ENCODE measurements at regions not wholly inside any gene's neighbourhood (a gene's known extent, or its start where the extent isn't known, plus 50 kb on each side); places are given as distances from the start of the nearest gene placed in this dataset.
"Not testable (repeated sequence)": the region's sequence is repeated elsewhere in the genome, so short reads cannot be mapped to it uniquely, and the experiment has no call there.

- not testable (repeated sequence) for TF ChIP-seq EZH2 (IDR thresholded peaks at IDR 0.05; ENCODE audit: borderline replicate concordance, low read length); CTCF (IDR thresholded peaks at IDR 0.05; ENCODE audit: low read length)
Observed at GRCh38 chr13:50396618-50397017, 381.4 kb downstream of the KCNRG start.

Measured in OCI-LY1 (cell line).